Stimulated activated CD4-positive, alpha-beta T cell treated with anti-CD3 and anti-CD28 coated beads, Interleukin-4, amount 100 ng/mL, for 4 hours (primary cell): ENCODE measurements at regions not wholly inside any gene's neighbourhood (a gene's known extent, or its start where the extent isn't known, plus 50 kb on each side); places are given as distances from the start of the nearest gene placed in this dataset.
"Not testable (repeated sequence)": the region's sequence is repeated elsewhere in the genome, so short reads cannot be mapped to it uniquely, and the experiment has no call there.

ENCODE experiments used
- DNase-seq, 2 experiments: peaks; one replicate each; pipeline ENCODE4 v3.0.0-alpha.2; 2020

DNA sequence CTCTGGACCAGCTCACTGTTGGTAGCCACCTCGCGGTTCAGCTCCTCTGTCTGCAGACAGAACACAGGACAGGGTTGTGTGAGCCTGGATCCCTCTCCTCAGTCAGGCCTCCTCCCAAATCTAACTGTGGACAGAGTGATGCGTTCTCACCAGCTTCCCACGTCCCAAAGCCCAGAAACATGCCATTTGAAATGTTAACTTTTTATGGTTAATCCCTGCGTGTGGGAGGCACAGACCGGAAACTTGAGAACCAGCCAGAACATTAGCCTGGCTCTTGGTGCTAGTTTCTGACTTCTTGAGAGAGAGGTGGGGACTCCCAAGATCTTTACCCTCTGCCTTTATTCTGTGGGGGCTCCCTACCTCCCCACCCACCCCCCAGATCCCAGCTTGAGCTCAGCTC is 129.6 kb downstream of the TNFRSF13B start:
- DNase-seq = not testable (repeated sequence)

DNA sequence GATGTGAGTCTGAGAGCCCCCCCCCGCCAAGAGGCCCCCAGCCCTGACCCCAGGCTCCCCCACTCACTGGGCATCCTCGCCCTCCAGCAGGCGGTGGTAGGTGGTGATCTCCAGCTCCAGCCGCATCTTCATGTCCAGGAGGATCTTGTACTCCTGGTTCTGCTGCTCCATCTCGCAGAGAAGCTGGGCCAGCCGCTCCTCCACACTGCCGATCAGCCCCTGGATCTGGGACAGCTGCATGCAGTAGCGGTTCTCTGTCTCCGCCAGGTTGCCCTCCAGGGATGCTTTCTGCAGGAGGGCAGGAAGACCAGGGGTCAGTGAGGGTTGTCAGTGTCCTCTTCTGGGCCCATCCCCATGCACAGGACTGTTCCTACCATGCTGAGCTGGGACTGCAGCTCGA is 130.0 kb downstream of the TNFRSF13B start:
- not testable (repeated sequence) for DNase-seq

DNA sequence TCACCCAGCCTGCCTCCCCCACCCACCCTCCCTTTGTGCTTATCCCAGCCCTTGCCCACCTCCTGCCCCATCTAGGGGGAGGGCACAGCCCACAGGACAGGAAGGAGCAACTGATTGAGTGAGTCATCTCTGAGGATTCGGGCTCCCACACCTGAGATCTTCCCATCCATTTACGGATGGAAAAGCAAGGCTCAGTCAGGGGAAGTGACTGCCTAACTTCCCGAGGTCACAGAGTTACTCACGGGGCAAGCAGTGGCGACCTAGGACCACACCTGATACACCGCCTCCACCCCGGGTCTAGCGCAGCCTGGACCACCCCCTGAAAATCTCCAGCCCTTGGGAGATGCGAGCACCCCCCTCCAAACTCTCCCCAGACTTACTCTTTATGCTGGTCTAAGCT is 131.7 kb downstream of the TNFRSF13B start:
- DNase-seq = not testable (repeated sequence)

DNA sequence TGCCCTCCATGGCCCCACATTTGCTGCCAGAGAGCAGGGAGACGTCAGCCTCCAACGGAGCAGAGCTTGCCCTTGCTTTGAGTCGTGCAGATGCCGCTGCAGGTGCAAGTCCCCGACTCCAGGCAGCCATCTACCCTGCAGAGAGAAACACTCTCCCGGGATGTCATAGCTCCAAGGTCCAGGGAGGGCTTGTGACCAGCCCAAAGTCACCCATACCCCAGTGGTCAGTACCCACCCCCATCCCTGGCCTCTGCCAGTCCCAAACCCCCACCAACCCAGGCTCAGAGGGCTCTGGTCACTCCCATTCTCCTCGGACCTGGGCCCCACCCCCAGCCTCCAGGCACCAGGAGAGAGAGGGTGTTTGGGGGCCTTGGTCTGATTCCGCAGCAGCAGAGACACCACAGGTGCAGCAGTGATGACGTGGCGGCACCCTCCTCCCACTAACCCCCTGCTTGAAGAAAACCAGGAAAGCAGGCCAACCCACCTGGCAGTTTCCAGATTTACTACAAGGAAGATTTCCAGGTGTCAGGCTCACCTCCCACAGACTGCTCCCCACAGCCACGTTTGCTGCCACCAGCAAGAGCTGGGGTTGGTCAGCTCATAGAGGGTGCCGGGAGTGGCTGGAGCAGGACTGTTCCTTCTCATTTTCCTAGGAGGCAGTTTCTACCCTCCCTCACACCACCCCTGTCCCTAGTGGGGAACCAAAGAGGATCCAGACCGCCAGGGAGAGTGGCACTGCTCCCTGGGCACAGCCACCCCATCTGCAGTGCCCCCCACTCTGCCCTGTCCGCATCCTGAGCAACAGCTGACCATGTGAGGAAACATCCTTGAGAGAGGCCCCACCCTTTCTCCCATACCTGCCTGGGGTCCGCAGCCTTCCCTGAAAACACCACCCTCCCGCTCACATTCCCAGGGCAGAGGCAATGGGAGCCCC is 132.4 kb downstream of the TNFRSF13B start:
- not testable (repeated sequence) for DNase-seq

DNA sequence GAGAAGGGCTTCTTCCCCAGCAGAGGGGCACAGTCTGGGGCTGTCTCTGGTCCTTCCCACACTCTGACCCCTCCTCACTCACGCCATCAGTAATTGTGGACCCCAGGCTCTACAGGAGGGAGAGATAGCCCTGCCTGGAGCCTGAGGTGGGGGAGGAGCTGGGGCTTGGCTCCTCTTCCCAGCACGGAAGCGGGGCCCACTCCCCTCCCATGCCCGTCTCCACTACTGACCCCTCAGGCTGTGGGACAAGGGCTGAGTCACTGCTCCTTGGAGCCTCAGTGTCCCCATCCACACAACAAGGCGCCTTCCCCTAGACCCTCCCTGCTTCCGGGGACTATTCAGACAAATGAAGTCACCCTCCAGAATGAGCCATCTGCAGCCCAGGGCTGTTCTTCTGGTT is 133.1 kb downstream of the TNFRSF13B start:
- DNase-seq = not testable (repeated sequence)

DNA sequence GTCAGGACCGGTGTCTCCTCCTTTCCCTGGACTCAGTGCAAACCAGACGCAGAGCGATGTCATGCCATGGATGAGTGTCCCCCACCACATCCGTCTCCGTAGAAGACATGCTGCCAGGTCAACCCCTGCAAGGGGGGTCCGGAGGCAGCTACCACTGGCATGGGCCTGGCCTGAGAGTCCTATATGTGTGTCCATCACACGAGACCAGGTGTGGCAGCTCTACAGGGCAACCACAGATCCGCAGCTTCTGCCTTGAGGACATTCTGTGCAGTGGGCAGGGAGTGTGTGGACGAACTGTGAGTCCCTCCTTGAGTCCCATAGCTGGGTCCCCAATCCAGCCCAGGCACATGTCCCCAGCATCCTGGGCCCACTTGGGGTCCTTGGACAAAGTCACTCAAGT is 133.6 kb downstream of the TNFRSF13B start:
- not testable (repeated sequence) for DNase-seq

DNA sequence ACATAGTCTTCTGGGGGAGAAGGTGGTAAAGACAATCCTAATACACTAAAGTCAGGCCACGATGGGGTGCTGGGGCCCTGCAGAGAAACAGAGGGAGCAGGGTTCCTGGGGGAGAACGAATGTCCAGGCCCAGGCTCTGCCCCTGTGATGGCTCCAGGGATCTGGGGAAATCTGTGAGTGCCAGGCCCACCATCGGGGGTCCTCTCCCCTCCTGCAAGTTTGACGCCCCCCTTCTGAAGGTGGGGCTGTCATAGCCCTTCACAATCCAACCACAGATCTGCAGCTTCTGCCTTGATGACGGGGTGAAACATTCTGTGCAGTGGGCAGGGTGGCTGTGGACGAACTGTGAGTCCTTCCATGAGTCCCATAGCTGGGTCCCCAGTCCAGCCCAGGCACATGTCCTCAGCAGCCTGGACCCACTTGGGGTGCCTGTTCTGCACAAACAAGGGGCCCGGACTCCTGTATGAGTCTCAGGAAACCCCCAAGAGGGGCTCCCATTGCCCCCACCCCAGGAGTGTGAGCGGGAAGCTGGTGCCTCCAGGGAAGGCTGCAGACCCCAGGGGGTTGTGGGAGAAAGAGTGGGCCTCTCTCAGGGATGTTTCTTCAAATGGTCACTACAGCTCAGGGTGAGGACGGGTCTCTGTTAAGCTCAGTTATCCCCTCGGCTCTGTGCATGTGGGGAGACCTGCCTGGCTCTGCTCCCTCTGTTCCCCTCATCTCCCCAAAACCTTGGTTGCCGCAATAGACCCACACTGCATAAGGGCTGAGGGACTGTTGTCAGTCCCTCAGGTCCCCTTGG is 134.3 kb downstream of the TNFRSF13B start:
- DNase-seq = not testable (repeated sequence)

DNA sequence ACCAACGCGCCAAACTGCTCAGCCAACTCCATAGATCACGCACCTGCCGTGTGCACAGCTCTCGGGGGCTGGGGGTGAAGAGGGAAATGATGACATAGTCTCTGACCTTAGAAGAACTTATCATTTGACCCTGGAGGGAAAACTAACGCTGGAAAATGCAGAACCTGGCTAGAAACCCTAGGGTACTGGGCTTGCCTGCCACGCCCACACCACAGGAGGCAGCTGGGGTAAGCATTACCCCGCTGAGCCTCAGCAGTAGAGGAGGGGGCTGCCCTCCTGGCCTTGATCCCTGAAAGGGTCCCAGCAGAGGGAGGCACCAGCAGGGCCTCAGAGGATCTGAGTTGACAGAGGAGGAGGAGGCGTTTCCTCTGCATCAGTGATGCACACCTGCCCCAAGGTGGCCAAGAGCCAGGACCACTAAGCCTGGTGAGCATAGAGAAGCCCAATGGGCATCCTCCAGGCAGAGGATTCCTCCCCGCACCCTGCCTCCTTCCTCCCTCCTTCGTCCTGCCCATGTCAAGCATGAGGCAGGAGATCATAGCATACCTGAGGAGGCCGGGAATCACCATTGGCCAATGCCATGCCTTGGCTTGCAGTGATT is 135.5 kb downstream of the TNFRSF13B start:
- not testable (repeated sequence) for DNase-seq

DNA sequence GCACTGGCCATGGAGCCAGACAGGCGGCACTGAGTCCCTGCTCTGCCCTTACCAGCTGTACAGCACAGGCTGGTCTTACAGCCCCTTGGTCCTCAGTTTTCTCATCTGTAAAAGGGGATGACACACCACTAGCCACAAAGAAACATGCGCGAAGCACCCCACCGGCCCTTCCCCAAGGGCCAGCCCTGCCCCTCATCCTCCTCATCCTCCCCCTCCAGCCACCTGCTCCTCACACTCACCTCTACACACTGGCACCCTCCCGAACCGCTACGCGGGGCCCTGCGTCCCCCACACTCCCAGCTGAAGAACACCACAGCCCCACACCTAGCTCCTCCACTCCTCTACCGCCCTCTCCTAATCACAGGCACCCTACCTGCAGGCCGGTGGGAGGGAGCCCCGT is 138.4 kb downstream of the TNFRSF13B start:
- DNase-seq = not testable (repeated sequence)

DNA sequence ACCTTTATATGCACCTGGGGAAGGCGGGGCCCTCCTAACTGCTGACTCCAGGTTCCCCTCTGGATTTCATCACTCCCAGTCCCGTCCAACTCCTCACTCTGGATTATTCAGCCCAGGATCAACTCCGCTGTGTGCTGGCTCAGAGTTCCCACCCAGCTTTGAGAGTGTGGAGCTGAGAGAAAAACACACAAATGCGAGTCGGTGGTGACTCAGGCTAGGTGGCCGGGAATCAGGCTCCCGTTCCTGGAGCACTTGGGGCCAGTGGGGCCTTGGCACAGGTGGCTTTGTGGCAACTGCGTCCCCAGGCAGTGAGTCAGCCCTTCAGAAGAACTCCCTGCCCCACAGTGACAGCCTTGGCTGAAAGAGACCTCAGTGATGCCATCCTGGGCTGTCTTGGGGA is 139.1 kb downstream of the TNFRSF13B start:
- not testable (repeated sequence) for DNase-seq

DNA sequence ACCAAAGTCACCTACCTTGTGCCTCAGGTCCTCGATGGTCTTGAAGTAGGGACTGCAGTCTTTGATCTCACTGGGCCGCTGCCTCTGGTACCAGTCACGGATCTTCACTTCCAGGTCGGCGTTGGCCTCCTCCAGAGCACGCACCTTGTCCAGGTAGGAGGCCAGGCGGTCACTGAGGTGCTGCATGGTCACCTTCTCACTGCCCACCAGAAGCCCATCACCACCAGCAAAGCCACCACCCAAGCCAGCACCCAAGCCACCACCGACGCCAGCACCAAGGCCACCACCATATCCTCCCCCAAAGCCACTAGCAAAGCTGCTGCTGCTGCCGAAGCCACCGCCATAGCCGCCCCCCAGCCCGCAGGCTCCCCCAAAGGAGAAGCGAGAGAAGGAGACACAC is 139.7 kb downstream of the TNFRSF13B start:
- DNase-seq = not testable (repeated sequence)

DNA sequence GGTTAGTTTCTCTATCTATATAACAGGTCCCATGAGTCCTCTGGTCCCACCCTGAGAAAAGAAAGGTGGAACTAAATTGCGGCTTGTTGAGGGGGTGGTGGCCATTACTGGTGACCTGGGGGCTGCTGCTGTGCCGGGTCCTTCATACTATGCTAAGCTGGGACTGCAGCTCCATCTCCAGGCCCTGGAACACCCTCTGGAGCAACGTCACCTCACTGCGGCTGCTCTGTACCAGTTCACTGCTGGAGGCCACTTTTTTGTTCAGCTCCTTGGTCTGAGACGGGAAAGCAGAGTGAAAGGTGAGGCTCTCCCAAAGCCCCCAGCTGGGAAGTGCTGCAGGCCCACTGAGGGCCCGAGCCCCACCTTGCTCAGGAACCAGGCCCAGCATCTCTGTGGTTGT is 140.7 kb downstream of the CCDC144A start:
- not testable (repeated sequence) for DNase-seq

DNA sequence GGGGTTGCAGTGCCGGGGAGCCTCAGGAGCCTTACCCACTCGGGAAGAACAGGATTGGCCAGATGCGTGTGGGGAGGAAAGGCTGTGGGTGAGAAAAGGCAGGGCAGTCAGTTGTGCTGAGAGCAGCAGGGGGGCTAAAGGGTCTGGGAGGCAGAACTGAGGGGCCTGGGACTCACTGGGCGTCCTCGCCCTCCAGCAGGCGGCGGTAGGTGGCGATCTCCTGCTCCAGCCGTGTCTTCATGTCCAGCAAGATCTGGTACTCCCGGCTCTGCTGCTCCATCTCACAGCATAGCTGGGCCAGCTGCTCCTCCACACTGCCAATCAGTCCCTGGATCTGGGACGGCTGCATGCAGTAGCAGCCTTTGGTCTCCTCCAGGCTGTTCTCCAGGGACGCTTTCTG is 140.2 kb downstream of the CCDC144A start:
- not testable (repeated sequence) for DNase-seq
